HG03097 (cell line): ENCODE measurements at regions not wholly inside any gene's neighbourhood (a gene's known extent, or its start where the extent isn't known, plus 50 kb on each side); places are given as distances from the start of the nearest gene placed in this dataset.

Source experiments
- ATAC-seq: cut with Tn5 transposase; IDR thresholded peaks from one replicate; pipeline ENCODE4 v1.9.1; 2021; ENCODE audit not compliant: unreplicated experiment, low FRiP score

DNA sequence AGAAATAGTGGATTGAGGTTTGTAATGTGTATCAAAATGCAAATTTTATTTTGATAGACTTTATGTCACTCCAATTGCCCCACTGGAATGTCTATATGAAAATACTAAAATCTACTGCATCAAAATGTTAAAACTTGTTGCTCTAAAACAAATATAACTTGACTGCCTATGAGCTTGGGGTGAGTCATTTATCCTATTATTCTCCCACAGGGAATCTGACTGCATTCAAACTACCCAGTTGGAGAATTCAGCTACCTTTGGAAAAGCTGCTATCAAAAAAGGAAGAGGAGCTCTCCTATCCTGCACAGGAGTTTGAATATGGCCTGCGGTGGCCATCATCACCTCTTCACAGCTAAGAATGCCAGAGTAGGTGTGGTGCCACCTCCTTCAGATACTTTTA is 173.1 kb downstream of the KLHL28 start:
- ATAC-seq, result no peak

DNA sequence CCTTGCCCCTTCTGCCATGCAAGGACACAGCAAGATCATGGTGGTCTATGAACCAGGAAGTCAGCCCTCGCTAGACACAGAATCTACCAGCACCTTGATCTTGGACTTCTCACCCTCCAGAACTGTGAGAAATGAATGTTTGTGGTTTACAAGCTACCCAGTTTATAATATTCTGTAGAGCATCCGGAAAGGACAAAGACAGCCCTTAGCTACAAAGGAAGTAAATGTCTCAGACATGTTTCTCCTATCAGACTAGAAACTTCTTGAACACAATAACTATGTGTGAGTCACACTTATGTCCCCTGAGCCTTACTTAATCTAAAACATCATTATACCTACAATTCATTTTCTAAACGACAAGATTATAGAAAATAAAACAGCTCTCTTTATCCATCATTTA is 176.7 kb downstream of the KLHL28 start:
- ATAC-seq, result no peak

DNA sequence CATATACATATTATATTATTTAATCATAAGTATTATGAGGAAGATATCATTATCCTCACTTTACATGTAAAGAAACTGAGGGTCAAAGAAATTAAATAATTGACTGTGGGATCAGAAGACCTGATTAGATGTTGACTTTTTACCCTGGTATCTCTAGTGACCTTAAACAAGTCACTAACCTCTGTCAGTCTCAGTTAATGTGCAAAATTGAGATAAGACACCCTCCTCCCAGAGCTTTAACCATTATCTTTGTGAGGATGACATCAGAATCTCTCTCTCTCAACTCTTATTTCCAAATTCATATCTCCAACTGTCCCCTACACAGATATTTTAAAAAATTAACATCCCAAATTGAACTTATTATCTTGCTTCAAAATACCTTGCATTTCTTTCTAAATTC is 177.8 kb downstream of the KLHL28 start:
- ATAC-seq, result no peak

DNA sequence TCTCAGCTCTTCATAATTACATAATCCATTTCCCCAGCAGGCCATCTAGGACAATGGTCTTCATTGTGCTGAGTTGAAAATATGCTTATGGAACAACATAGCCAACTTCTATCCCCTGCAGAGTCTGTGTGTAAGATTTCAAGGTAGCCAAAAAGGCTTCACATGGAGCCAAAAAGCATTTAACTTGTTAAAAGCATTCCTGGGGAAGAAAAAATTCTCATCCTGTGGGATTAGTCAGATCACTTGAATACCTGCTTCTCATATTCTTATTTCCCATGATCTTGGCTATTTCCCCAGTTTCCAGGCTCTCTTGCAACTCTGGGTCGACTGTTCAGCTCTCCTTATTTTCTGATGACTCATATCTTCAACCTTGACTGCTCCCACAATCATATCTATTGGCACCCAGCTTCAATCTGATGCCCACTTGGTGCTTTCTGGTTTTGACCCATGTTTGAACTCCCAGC is 178.9 kb downstream of the KLHL28 start:
- ATAC-seq, result no peak

DNA sequence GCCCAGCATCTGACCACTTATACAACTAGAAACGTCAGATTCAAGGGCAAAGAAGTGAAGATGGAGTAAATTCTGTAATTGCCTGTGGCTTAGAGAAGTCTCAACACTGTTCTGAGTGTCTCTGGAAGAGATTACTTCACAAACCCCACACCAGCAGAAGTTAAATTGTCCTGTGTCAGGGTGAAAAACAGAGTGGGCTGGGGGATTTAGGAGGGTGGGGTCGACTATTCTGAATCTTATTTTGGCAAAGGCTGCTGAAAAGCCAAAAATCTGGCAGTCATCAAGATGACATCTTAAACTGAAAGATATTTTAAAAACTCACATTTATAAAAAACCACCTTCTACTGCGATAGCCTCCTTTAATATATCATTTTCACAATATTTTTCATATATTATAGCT is 180.8 kb downstream of the KLHL28 start:
- ATAC-seq, result no peak

DNA sequence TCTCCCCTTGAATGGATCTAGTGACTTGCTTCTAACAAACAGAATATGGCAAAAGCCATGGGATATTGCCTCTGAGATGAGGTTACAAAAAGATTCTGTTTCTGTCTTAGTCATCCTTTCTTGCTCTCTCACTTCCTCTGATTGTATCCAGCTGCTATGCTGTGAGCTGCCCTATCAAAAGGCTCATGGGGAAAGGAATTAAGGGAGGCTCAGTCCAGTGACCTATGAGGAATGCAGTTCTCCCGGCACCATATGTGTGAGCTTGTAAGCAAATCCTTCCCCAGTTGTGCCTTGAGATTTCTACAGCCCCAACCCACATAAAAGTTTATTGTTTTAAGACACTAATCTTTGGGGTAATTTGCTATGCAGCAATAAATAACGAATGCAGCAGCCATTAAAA is 183.1 kb downstream of the KLHL28 start:
- ATAC-seq, result no peak

DNA sequence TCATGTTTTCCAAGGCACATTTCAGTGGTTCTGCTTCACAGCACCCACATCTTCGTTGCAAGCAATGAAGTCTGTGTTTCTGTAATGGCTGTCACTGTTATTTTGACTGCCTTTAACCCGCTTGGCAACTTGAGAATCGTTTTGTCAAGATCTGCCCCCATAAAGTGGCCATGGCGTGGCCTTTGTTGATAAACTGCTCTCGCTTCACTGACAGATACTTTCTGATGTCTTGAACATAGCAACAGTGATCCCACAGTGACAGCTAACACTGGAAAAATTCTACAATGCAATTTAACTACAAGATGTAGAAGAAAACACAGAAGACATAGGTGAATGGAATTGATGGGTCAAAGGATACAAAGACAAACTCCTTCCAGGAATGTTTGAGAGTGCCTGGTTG is 184.2 kb downstream of the KLHL28 start:
- ATAC-seq, result no peak

DNA sequence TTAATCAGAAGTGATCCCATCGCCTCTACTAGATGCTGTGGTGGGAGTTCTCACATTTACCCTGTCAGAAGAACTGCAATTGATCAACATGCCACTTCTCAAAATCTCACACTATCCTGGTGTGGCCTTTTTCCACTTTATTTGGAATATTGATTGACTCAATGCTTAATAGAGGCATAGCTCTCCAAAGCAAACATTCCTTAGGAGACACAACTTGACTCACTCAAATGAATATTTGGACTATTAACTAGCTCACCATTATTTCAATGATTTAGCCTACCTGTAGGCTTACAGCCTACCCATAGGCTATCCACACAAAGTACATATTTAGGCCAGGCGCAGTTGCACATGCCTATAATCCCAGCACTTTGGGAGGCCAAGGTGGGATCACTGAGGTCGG is 186.5 kb downstream of the KLHL28 start:
- no peak for ATAC-seq

DNA sequence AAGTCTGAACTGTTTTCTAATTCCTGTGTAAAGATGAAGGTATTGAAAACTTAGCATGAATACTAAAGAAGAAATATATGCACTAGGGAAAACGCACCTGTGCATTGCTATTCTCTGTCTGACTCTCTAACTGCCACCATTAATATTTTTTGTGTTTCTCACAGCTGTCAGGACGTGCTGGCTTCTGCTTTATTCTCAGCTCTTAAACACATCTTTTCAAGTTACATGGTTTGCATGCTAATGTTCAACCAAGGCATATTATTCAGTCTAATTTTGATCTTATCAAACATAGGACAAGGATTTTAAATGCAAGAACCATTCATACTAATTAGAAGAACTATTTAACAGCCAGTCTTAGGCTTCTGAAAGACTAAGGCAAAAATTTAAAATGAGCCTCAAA is 187.4 kb downstream of the KLHL28 start:
- no peak for ATAC-seq

DNA sequence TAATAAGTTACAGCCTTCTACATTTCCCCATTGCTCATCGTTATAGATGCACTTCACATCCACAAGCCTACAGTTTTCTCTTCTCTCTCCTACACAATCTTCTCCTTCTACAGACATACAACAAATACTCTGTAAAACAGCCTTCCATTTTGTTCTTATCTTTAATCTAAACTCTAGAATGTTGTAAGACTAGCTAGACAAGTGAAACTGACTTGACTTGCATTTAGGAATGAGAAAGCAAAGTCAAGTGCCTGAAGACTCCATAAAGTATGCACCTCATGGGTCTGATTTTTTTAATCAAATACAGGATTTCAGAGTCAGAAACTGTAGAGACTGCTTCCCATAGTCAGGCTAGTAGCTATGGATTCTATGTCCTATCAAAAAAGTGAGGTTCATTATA is 190.3 kb downstream of the KLHL28 start:
- ATAC-seq, result no peak

DNA sequence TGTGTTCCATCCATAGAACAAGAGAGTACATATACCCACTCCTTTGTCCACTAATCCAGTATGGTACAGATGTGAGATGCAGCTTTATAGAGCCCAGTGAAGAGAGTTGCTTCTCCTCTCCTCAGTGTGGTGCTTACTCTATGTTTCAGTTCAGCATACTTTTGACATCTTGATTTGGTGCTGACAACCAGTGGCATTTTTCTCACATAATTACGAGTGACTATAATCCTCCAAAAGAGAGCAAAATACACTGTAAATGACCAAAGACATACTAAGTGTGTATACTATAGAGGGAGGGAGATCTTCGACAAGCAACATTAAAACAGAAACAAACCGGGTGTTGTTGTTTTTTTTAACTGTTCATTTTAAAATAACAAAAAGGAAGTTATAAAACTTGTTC is 191.5 kb downstream of the KLHL28 start:
- no peak for ATAC-seq

DNA sequence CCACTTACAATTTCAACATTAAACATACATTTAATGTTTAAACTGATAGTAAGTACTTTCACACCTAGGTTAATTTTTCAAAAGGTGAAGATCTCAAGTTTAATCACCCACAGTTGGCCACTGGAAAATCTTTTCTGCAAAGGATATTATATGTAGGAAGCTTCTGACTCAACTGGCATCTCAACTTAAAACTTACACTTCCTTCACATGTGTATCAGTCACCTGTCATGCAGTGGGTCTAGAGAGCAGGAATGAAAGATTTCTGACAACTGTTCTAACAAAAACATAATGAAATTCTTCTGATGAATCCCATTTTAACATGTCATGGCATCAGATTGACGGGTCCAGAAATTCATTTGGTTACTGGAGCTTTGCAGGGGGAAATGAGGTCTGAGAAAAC is 192.8 kb downstream of the KLHL28 start:
- ATAC-seq, result no peak

DNA sequence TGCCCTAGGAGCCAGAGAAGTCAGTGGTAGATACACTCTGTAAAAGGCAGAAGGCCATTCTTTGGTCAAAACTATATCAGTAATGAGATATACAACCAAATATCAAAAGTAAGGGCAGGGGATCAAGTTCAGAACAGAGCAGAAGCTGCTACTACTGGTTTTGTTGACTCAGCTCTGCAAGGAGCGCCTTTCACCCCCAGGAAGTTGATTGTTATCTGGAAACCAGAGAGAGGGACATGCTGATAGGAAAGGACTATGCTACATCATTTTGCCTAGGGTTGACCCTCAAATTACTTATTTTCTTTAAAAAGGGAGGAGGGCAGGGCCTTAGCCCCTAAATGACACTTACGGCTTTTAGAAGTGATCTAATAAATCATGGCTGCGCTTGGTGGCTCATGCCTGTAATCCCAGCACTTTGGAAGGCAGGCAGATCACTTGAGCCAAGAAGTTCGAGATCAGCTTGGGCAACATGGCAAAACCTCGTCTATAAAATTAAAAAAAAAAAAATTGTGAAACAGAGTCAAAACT is 194.0 kb downstream of the KLHL28 start:
- no peak for ATAC-seq

DNA sequence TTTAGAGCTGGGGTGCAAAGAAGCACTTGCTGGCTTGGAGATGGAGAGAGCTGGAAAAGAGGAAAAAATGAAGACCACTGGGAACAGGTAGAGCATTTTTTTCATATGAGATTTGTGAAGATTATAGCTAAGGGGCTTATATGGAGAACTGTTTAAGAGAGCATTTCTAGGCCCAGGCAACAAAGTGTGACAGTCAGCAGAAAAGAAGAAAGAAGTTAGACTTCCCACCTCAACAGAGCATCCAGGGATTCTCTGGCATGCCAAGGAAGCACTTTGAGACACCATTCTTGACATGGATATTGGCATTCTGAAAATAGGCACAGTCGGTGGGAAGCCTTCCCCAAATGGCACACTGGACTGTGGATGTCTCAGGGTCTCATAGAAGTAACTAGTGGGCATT is 195.5 kb downstream of the KLHL28 start:
- no peak for ATAC-seq

DNA sequence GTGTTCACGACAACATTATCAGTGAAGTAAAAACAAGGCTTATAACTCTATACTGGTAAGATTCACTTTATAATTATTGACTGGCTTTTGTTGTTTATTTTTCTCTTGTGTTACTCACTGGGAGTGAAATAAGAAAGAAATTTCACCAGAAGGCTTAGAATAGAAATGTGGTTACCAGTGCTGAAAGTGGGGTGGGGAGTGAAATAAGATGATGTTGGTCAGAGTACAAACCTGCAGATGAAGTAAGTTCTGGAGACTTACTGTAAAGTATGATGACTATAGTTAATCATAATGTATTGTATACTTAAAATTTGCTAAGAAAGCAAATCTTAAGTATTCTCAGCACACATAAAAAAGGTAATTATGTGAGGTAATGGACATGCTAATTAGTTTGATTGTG is 198.4 kb downstream of the KLHL28 start:
- ATAC-seq, result no peak

DNA sequence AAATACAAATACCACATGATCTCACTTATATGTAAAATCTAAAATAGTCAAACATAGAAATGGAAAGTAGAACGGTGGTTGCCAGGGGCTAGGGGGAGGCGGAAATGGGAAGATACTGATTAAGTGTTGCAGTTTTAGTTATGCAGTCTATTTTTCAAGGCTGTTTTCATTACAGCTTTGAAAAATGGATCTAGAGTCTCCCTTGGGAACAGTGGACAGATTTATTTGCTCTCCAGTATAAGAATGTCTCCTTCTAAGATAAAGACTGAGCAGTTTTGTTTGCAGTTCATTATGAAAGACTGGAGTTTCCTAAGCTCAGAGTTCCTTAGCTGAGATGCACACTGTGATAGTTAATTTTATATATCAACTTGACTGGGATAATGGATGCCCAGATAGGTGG is 202.5 kb downstream of the KLHL28 start:
- no peak for ATAC-seq

DNA sequence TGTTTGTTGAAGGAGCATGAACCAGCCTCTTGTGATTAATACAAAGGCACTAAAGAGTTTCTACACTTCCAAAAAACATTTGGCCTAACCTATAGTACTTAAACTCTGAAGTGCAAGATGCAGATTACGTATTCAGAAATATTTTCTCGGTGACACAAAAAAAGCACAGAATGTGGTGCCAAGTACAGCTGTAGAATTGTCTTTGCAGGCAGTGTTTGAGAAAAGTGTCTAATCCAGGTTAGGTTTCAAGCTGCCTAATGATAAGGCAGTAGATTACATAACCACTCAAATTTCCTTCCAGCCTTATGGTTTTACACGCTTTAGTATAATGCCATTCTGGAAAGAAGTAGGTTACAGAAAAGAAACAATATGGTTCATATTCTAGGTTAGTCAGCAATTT is 205.2 kb downstream of the KLHL28 start:
- ATAC-seq, result no peak

DNA sequence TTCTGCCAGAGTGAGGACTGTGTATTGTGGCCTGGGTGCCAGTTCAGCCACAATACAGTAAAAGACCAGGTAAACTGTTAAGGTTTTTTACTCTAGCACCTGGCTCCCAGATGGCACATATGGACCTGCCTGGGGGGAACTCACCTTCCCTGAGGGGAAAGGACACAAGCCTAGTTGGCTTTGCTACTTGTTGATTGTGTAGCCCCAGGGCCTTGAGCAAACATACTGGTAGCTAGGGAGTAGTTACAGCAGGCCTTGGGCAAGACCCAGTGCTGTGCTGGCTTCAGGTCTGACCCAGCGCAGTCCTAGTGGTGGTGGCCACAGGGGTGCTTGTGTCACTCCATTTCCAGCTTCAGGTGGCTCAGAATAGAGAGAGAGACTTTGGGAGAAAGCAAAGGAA is 216.4 kb downstream of the KLHL28 start:
- ATAC-seq, result no peak

DNA sequence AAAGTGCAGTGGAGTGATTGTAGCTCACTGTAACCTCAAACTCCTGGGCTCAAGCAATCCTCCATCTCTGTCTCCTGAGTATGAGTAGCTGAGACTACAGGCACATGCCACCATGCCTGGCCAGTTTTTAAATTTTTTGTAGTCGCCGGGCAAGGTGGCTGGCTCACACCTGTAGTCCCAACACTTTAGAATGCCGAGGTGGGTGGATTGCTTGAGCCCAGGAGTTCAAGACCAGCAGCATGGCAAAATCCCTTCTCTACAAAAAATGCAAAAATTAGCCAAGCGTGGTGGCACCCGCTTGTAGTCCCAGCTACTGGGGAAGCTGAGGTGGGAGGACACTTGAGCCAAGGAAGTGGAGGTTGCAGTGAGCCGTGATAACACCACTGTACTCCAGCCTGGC is 219.5 kb downstream of the KLHL28 start:
- no peak for ATAC-seq

DNA sequence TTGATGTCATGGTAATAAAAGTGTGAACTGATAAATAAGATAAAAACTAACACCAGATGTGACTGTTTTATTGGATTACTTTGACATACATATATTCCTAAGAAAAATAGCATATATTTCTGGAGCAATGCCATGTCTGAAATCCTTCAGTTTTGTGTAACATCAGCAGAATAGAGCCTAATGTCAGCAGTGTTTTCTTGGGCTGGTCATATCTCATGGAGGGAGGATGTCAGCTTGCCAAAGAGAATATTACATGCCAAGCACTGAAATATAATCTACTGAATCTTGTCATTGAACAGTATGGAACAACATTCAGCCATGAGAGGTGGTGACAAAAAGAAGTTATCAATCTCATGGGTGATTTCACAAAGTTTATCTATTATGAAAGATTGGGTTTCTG is 220.3 kb downstream of the KLHL28 start:
- no peak for ATAC-seq

DNA sequence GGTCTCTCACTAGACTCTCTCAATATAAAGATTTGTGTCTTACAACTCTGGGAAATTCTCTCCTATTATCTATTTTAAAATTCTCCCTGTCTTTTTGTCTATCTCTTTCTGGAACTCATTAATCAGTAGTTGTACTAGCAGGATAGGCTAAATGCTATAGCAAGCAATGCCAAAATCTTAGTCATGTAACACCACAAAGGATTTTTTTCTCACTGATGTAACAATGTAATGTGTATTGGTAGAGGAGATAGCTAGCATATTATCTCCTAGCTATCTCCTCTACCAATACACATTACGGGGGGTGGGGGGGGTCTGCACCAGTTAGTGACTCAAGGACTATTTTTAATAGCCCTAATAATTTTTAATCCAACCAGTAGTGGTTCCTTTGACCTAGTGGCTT is 225.4 kb downstream of the KLHL28 start:
- no peak for ATAC-seq

DNA sequence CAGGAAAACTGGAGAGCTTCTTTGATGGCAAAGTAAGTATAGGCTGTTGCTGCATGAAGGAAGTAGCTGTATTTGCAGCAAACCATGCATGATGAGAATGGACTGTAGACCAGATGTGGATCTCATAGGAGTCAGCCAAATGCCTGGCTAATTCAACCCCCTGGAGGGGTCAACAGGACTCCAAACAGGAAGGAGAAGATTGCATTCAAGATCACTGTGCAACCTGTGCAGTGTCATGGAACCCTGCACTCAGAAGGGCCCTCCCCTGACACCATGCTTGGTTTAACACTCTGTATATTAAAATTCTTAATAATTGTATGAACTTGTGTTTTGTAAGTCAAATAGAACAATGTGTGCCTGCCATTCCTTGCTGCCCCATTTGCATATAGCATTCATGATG is 225.1 kb upstream of the FSCB start:
- no peak for ATAC-seq

DNA sequence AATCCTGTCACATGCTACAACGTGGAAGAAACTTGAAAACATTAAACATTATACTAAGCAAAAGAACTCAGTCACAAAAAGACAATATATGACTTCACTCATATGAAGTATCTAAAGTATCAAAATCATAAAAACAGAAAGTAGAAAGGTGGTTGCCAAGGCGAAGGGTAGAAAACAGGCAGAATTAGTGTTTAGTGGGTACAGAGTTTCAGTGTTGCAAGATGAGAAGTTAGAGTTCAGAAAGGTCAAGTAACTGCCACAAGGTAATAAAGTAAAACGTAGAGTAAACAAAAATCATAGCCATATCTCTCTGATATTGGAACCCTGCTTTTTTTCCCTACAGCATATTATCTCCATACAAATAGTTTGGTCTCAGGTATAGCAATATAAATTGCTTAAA is 223.8 kb upstream of the FSCB start:
- ATAC-seq, result no peak
